ENCODE measurements at regions not wholly inside any gene's neighbourhood (a gene's known extent, or its start where the extent isn't known, plus 50 kb on each side); places are given as distances from the start of the nearest gene placed in this dataset.

DNA sequence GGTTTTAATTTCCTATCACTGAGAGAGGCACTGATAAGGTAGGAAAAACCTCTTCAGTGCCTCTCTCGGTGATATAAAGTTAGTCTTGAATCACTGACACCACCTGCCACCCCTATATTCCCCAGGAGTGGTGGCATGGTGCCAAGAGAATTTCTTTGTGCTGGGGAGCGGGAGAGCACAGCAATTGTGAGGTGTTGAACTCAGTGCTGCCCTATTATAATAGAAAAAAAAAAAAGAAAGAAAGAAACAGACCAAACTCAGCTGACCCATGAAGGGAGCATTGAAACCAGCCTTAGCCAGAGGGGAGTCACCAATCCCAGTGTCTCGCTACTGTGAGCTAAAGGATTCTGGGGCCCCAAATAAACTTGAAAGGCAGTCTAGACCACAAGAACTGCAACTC is 201.4 kb upstream of the STT3B start:
- H3K27ac ChIP-seq: no peak overlapping the region
- TF ChIP-seq CTCF (IDR thresholded peaks at IDR 0.05) (no peak), ZFX (IDR thresholded peaks at IDR 0.05; ENCODE audit: borderline replicate concordance) (no peak)

DNA sequence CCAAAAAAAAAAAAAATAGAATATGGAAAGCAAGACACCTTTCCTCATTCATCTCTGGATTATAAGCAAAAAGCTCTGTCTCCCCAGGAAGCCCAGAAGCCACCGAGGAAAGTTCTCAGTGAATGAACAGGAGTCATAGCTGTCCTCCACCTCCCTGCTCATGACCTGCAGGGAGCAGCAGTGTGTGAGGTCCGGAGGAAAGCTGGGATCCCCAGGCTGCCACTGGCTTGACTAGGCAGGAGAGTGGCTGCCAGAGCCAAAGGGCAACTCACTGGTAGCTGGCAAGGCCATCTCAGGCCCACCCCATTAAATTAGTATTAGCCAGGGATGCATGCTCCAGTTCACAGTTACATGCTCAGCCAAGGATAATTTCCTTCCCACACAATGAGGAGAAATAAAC is 191.6 kb upstream of the STT3B start:
- no peak overlapping the region for H3K27ac ChIP-seq
- no peak for TF ChIP-seq ZFX (IDR thresholded peaks at IDR 0.05; ENCODE audit: borderline replicate concordance)
- TF ChIP-seq CTCF (IDR thresholded peaks at IDR 0.05): 0 out of 2 replicates have a peak, but pooled peaks have one; percentile 5

DNA sequence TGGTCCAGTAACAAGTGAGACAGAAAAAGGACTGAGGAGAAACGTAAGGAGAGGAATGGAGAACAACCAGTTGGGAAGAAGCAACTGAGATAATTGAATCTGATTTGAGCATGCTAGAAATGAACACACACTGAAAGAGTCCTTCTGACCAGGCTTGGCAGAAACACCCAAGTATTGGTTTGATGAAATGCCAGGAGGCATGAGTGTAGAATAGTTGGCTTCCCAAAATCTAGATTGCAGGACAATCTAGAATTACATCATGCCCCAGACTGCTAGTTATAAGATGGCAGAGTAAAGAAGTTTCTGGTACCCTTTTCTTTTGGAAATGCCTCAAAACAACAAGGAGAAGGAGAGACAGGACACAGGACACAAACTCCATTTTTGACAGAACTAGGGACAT is 189.7 kb upstream of the STT3B start:
- H3K27ac ChIP-seq: no peak overlapping the region
- TF ChIP-seq CTCF (IDR thresholded peaks at IDR 0.05): no peak
- no peak for TF ChIP-seq ZFX (IDR thresholded peaks at IDR 0.05; ENCODE audit: borderline replicate concordance)

DNA sequence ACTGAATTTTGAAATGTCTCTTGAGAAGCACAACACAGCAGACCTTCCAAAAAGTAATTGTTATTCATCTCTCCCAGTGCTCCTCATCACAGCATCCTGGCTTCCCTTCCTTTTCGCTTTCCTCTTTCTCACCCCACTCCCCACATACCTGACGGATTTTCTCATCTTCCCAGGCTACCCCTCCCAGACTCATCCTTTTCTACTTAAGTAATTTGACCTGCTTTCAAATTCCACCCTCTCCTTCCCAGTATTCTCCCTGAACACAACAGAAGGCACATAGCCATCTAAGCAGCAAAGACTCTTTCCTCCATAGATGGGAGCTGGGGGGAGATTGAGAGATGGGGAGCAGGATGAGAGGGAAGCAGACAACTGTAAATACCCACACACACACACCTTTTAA is 187.1 kb upstream of the STT3B start:
- TF ChIP-seq ZFX (IDR thresholded peaks at IDR 0.05; ENCODE audit: borderline replicate concordance) (no peak), CTCF (IDR thresholded peaks at IDR 0.05) (no peak)
- no peak overlapping the region for H3K27ac ChIP-seq

DNA sequence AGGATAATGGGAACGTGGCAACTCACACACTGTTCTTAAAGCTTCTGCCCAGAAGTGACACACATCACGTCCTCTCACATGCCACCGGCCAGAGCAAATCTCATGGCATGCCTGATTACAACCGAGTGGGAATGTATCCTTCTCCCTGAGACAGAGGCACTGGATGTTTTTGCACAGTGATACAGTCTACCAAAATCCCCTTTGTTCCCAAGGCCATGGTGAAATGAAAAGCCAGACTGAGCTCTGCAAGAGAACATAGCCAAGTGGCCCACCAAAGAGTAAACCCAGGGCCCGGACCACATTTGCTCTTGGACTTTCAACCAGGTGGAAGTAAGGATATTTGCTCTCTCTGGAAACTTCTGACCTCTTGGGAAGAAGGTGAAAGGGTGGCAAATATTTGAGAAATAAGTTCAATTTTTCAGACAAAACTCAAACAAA is 186.2 kb upstream of the STT3B start:
- H3K27ac ChIP-seq: no peak overlapping the region
- TF ChIP-seq CTCF (IDR thresholded peaks at IDR 0.05) (no peak), ZFX (IDR thresholded peaks at IDR 0.05; ENCODE audit: borderline replicate concordance) (no peak)

- no peak overlapping the region for H3K27ac ChIP-seq
- TF ChIP-seq CTCF (IDR thresholded peaks at IDR 0.05): no peak
- TF ChIP-seq ZFX (IDR thresholded peaks at IDR 0.05; ENCODE audit: borderline replicate concordance): no peak
Measured at GRCh38 chr3:31349001-31349748, 183.6 kb upstream of the STT3B start.

- H3K27ac ChIP-seq: no peak overlapping the region
- no peak for TF ChIP-seq CTCF (IDR thresholded peaks at IDR 0.05)
- TF ChIP-seq ZFX (IDR thresholded peaks at IDR 0.05; ENCODE audit: borderline replicate concordance): no peak
Measured at GRCh38 chr3:31350307-31350706, 182.4 kb upstream of the STT3B start.
